CD4-positive, alpha-beta T cell treated with Interleukin-12 subunit alpha and Interleukin-12 subunit beta, for 1 hour (primary cell): ENCODE measurements at regions not wholly inside any gene's neighbourhood (a gene's known extent, or its start where the extent isn't known, plus 50 kb on each side); places are given as distances from the start of the nearest gene placed in this dataset.
A peak's percentile ranks its signal among the peaks of the same experiment; 100 is the strongest.

ENCODE experiments used
- DNase-seq: peaks from one replicate; pipeline ENCODE4 v3.0.0-alpha.2; 2020

DNA sequence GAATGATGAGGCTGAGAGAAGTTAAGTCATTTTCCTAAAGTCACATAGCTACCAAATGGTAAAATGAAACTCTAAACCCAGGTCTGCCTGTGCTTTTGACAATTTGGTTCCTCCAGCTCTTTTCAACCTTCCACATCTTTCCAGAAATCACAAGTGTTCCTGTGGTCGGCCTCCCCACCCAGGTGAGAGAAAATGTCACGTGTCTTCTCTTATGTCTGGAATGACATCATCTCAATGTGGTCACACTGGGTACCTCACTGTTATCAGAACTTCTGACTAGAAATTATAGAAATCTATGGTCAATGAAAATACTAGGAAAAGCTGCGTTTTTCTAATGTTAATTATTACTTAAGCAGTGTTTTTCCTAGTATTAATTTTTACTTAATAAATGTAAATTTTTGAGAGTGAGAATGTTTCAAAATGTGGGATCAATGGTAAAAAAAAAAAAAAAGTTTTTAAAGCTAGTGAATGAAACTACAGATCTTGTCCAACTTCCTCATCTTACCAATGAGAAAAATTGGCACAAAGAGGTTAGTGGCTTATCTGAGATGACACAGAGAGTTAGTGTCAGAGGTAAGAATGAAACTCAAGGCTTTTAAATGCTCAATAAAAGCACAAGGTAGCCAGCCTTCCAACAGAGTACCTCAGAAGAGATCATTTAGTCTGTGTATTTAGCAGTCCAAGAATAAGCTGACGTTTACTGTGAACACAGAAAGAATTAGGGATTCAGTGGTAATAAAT, 228.7 kb upstream of the NR4A3 start:
- no peak for DNase-seq

DNA sequence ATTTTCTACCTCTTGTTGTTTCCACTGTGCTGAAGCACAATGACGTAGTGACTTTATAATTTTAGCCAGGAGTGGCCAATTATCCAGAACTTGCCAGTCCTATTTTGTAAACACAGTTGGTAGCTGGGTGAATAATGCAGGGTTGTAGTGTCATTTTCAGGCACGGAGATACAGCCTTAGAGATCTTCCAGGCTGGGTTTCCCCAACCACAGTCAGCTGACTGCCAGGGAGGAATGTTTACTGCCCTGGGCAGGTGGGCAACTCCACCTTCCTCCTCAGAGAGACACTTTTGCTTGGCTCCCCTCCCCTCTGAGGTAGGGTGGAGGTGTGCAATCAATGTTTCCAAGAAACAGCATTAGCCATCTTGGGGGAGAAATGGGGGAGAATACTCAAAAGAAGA, 228.1 kb upstream of the NR4A3 start:
- DNase-seq: peak; percentile 1

DNA sequence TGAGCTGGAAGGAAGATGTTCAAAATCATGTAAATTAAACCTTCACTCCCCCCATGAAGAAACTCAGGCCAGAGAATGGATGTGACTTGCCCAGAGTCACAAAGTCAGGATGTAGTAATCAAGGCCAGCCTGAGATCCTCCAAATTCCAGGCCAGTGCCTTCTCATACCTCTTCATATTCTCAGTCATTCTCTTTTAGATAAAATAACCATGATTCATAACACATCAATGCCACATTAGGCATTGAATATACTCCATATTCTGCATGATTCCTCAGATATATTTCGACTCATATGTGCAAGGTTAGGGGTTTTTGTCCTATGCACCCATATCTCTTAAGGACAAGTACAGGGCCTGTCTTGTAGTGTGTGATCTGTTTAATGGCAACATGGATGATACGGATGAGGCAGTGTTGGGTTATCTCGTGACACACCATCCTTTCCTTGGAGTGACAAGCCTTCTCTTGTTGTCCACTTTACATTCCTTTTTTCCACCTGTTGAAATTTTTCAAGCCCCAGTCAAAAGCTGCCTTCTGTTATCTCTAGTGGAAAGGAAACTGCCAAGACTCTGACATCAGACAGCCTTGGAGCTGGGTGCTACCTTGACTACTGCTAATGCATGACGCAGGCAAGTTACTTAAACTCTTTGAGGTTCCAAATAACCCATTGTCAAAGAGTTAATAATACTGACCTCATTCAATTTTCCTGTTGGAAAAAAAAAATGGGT, 227.5 kb upstream of the NR4A3 start:
- no peak for DNase-seq

DNA sequence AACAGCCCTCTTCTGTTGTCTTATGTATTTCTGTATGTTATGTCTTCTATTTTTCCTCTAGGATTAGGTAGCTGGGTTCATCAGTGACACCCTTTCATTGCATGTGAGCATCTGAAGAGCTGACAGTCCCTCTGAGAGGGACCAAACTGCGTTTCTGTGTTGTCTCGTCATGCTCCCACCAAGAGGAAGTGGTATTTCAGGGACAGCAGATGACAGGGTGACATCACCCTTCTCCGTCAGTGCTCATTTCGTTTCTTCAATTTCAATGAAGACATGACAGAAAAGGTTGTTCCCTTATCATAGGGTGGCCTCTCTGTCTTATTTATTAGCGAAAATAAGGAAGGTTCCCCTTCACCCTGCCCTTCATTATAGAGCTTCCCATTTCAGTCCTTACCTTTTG, 225.9 kb upstream of the NR4A3 start:
- peak; percentile 17 for DNase-seq

DNA sequence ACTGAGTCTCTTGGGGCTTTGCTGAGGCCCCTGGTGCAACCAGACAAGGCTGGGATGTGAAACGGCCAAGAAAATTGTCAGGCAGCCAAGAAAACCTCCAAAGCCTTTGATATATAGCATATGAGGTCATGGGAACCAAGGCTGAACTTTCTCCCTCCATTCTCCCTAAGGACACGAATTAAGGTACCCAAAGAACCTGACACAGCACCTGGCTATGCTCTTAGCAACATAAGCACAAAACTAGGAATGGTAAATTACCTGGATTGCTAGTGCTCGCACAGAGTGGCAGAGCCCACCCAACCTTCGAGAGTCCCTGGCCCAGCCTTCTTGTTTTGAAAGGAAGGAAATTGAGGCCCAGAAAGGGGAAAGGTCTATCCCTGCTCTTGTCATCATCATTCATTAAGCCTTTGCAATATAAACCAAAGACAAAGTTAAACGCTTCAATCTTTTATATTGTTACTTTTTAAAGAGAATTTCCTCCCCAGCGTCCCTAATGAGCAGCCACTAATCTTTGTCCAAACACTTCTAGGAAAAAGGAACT, 220.0 kb upstream of the NR4A3 start:
- DNase-seq: no peak

DNA sequence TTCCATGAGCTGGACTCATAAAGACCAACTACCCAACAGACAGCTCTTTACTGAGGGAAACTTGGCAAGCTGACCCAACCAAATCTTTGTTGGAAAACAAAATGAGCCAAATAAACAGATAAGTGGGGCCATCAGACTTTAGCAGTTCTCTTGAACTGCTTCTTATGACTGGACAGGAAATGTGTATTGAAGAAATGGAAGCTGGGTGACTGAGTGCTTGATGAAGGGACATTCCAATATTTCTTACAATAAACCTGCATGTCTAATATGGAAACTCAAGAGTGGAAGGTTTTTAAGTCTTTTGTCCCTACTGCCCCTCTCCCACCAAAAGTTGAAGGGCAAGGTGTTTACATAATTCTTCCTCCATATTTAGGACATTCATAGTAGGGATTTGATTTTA, 218.8 kb upstream of the NR4A3 start:
- no peak for DNase-seq

DNA sequence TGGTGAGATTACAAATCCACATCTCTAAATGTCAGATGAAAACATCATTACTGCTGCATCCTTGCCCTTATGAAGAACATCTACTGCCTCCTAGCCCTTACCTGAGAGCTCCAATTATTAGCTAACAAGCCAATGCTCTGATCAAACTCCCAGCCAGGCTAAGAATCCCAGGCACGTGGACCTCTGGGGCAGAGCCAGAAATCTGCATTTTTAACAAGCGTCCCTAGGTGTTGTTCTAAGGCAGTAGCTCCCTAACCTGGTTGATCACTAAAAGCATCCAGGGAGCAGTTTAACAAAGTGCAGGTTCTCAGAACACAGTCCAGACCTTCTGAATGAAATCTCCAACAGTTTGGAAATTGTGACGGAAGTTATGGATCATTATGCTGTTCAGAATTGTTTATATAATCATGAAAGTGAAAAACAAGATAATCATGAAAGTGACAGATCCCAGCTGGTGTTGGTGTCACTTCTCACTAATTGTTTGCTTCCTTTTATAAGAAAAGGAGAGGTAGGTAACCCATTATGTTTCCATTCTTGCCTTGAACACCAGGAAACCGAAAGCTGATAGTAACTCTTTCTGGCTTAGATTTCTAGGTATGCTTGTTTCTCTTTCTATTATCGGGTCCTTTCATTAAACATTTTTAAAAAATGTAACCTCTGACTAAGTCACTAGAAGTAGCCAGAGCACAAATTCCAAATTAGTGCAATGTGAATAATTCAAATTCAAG, 216.5 kb upstream of the NR4A3 start:
- DNase-seq: no peak

DNA sequence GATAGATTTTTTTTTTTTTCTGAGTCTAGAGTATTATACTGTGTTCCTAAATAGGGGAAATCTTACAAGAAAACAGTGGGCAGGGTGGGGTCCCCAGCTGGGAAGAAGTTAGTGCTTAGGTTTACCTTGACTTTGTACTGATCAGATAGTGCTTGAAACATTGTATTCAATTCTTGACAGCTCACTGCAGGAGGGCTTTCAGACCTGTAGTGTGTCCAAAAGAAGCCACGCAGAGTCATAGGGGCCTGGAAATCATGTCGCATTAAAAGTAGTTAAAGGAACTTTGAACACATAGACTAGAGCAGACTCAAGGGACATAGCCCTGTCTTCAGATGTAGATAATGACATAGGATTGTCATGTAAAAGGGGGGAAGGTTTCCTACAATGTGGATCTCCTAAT, 215.4 kb upstream of the NR4A3 start:
- DNase-seq: no peak

DNA sequence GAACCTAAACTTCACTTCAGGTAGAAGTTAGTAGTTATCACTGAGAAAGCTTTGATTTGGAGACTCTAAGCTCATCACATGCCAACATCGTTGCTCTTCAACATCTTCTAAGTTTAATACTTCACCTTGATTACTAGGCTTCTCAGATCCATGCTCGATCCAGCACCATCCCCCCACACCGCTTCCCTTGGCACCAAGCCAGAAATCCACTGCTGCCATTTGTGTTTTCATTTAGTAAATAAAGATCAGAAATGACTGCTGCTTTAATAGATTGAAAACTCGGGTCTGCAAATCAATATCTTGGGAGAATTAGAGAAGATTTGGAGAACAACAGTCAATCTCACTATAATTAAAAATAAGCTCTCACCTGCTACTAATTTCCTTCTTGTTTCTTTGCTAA, 214.7 kb upstream of the NR4A3 start:
- no peak for DNase-seq

DNA sequence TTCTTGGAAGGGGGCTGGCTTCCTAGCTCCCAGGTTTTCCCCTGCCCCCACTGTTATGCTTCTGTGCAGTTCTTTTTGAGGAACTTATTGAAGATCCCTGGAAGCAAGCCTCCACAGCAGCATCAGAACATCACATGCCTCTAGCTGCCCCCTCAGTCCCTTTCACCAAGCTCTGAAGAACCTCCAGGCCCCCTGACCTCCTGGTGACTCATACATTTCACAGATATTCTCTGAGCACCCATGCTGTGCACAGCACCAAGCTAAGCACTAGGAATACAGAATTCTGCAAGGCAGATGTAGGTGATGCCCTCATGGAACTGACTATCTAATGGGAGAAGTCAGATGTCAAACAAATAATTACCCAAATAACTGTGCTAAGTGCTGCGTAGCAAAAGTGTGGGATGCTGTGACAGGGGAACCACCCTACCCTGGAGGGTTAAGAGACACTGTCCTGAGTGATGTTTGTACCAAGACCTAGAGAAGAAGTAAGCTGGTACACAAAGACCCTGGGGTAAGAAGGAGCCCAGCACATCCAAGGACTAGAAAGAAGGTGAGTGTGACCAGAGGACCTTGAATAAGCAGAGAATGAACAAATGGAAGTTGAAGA, 213.7 kb upstream of the NR4A3 start:
- DNase-seq: no peak

DNA sequence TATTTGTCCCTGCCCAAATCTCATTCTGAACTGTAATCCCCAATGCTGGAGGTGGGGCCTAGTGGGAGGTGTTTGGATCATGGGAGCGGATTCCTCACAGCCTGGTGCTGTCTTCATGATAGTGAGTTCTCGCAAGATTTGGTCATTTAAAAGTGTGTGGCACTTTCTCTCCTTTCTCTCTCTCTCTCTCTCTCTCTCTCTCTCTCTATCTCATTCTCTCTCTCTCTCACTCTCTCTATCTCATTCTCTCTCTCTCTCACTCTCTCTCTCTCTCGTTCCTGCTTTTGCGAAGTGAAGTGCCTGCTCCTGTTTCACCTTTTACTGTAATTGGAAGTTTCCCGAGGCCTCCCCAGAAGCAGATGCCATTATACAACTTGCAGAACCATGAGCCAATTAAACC, 207.3 kb upstream of the NR4A3 start:
- DNase-seq: no peak

DNA sequence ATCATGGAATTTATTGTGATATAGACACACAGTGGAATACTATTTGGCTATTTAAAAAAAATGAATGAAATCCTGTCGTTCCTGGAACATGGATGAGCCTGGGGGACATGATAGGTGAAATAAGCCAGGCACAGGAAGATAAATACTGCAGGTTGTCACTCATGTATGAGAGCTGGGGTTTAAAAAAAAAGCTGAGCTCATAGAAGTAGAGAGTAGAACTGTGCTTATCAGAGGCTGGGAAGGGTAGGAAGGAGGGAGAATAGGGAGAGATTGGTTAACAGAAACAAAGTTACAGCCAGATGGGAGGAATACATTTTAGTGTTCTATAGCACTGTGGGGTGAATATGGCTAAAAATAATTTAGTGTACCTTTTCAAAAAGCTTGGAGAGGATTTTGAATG, 200.6 kb upstream of the NR4A3 start:
- DNase-seq: no peak

DNA sequence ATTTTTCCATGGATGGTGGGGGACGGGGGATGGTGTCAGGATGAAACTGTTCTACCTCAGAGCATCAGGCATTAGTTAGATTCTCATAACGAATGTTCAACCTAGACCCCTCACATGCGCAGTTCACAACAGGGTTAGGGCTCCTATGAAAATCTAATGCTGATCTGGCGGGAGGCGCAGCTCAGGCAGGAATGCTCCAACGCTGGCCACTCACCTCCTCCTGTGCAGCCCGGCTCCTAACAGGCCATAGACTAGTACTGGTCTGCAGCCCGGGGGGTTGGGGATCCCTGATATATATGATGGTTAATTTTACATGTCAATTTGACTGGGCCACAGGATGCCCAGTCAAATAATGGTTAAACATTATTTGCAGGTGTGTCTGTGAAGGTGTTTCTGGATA, 199.0 kb upstream of the NR4A3 start:
- DNase-seq: no peak

DNA sequence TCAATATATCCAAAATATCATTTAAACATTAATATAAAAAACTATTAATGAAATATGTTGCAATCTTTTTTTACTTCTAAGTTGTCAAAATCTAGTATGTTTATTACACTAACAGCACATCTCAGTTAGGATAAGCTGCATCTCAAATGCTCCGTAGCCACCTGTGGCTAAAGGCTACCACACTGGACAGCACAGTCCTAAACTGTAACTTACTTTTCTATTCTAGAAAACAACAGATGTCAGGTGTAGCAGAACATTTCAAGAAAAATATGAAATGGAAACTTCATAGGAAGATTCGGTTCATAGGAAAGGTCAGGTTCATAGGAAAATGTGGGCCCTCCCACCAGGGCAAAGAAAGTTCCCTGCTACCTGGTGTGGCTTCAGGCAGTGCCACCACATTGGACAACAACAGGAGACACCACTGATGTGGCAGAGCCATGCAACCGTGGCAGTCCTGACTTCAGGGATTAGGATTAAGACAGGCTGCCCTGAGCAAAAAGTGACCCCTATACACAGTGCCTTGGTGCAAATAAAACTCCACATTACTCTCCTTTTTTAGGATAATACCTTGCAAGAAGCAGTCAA, 197.8 kb upstream of the NR4A3 start:
- no peak for DNase-seq

DNA sequence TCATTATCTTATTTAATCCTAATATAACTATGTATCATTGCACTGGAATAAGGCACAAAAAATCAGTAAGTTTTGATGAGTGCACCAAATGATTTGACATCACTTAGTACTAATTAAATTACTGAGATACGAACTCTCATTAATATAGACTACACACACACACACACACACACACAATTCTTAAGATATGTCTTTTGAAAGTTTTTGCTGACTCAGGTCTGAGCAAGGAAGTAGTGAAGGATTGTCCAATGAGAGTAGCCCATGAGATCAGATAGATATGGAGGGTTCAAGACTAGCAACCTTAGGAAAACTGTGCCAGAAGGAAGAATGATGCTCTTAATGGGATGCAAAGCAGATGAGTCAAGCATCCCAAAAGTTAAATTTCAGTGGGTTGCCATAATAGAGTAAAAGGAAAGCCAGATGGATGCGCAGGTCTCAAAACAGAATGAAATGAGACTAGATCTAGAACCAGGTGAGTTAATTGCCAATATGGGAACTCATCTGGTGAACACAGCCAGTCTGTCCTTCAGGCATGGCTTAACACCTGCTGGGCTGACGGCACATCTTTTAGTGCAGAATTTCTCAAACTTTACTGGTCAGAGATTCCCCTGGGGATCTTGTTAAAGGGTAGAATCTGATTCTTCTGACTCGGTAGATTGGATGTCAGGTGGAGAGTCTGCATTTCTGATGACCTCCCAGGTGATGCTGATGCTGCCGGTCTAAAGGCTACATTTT, 197.0 kb upstream of the NR4A3 start:
- no peak for DNase-seq

DNA sequence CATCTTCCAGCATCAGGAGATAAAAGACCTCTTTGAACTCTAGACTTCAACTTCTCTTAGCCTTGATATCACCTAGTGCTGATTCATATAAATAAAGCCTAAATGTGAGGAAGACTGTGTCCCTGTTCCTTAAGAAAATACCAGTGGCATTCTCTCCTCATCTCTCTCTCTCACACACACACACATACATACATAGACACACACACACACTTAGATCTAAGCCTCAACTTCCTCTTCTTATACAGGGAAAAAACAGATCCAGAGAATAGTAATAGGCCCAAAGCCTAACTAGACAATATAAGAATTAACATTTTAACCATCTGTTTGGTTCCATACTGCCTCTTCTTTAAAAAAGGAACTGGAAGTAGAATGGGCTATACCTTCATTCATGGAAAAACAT, 195.3 kb upstream of the NR4A3 start:
- no peak for DNase-seq

DNA sequence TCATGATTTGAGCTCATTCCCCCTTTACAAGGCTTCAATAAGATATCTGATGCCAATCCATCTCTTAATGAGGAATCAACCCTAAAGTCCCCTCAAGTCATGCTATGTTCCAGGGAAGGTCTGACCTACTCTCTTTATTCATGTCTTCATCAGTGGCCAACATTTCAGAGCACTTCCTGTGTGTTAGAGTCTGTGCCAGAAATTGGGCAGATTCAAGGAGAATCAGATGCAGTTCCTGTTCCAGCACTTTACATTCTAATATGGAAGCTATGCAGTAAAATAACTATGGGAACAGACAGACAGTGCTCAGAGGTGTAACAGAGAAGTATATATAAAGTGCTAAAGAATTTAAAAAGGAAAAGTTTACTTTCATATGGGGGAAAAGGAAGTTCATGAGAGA, 193.4 kb upstream of the NR4A3 start:
- no peak for DNase-seq

DNA sequence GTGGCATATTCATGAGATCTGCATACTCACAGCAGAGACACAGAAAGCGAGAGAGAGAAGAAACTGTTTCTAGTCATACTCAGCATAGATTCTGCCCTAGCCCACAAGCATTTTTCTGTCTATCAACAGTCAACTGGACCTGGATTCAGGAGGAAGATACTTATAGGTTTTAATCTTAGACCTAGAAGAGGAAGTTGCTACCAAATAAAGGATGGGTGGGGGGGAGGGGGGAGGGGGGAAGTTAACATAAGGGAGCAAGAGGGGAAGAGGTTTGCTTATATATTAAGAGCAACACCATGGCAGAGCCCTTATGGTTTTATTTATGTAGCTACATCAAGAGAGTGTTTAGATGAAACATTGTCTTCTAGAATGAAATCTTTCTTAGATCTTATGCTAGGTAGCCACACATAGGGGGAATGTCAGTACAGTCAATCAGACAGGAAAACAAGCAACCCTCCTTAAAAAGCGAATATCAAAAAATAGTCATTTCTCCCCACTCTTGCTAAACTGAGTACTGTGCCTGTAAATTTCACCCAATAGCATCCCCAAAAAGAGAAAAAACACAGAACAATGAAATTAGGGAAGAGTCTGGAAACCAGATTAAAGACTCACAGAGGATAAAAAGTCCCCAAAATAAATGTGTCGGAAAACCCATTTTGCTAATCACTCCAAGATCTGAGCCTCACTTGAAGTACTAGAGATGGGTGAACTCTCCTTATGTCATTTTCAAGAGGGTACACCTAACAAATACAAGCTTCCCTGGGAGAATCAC, 192.7 kb upstream of the NR4A3 start:
- no peak for DNase-seq

DNA sequence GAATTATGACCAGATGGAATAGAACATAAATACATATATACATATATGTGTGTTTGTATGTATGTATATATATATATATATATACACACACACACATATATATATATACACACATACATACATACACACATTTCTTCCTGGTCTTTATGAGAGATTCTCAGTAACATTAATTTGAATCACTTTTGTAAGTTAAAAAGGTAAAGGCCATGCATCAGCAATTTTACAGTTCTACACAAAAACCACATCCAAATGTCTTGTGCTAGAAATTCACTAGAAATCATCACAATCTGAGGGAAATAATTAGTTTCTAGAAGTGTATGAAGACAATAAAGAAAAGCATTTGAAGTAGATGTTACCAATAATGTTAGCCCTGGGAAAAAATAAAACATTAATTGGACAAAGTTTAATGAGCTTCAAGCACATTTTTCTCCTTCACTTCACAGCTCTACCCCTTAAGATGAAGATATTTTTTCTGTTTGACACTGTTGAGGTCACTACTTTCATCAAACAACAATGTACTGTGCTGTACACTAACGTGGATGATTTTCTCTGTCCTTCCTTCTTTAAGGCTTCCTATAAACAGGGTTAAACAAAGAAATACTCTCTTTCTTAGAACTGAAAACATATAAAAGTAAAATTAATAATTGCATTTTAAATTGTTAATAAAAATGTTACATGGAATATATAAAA, 189.2 kb upstream of the NR4A3 start:
- no peak for DNase-seq

DNA sequence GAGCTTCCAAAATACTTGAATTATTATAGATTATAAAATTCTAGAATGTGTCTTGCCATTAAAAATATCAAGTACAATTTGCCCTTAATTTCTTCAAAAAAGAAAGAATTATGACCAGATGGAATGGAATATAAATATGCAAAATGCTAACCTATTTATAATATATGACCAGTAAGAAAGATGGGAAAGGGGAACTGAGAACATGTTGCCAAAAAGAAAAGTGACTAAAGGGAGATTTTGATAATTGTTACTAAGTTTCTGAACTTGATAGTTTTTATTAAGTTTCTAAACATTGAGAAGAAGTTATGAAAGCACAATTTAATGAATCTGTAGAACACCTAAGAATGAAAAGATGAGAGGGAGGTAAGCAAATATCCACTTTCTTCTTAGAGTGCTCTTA, 188.4 kb upstream of the NR4A3 start:
- DNase-seq: no peak

DNA sequence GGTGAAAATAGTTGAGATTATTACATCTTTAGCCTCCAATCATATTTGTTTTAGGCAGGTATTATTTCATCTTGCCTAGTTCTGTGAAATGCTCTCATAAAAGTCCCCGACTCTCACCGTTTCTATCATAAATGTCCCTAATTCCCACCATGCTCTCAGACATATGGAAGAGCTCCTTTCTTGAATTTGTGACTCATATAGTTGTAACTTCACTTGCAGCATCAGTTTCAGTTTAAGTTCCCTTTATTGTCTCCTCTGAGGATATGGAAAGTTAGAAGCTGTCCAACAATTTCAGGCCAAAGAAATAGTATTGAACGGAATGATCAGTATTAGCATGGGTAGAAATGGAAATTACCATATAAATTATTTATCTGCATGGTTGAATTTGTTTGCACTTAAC, 187.5 kb upstream of the NR4A3 start:
- DNase-seq: no peak
